Brain microvascular endothelial cell (primary cell): ENCODE measurements at regions not wholly inside any gene's neighbourhood (a gene's known extent, or its start where the extent isn't known, plus 50 kb on each side); places are given as distances from the start of the nearest gene placed in this dataset.

Experiments used
- DNase-seq: peaks from one replicate; pipeline ENCODE4 v3.0.0-alpha.2; 2020
- H3K27ac ChIP-seq: fragments of 250-450 bp; sonication (Bioruptor Pico); 2 replicates; pipeline ENCODE4 v1.5.1; 2020; ENCODE audit warnings: mild to moderate bottlenecking, moderate library complexity
- H3K27me3 ChIP-seq: fragments of 250-450 bp; sonication (Bioruptor Pico); replicated peaks from 2 replicates; pipeline ENCODE4 v1.5.1; 2020; ENCODE audit warnings: mild to moderate bottlenecking
- H3K36me3 ChIP-seq: fragments of 250-450 bp; sonication (Bioruptor Pico); replicated peaks from 2 replicates; pipeline ENCODE4 v1.5.1; 2020; ENCODE audit warnings: mild to moderate bottlenecking
- H3K4me3 ChIP-seq: 2 replicates; pipeline ENCODE4 v1.5.1; 2011; ENCODE audit warnings: low read depth, mild to moderate bottlenecking, control low read depth, low read length, moderate library complexity
- CTCF ChIP-seq: IDR thresholded peaks from 2 replicates; pipeline ENCODE4 v1.5.1; 2011; ENCODE audit warnings: low read depth, mild to moderate bottlenecking, moderate library complexity, low read length, control low read depth, inconsistent platforms; ENCODE audit errors: missing control alignments
- in situ Hi-C: cut with HindIII; loops from 2 replicates; pipeline ENCODE4 v1.10.0; 2017; ENCODE audit warnings: low sequenced_read_pairs, low pct_ligation_motif_present

- DNase-seq: no peak
- in situ Hi-C loops: loop anchor here (25.0 kb wide), 2 partner anchors 171 to 1146 kb away; partner anchors contain the start of genes ACTBL2 and PLK2
- Histone ChIP-seq H3K4me3 (no peak overlapping the region), H3K27me3 (no peaks in the 10 kb centered on the region), H3K27ac (no peak overlapping the region), H3K36me3 (no peaks in the 10 kb centered on the region)
- no peak for TF ChIP-seq CTCF
Measured at GRCh38 chr5:57315941-57316340, 142.1 kb downstream of the GPBP1 start.
